Gastrocnemius medialis (tissue), 4 donors: ENCODE measurements at regions not wholly inside any gene's neighbourhood (a gene's known extent, or its start where the extent isn't known, plus 50 kb on each side); places are given as distances from the start of the nearest gene placed in this dataset.

Experiments used
- ATAC-seq, 2 donors: fragments of 150-250 bp; one replicate each; pipeline ENCODE4 v1.9.1; 2016
- DNase-seq, 2 donors: peaks; one replicate each; pipeline ENCODE4 v3.0.0-alpha.2; 2019
- H3K27ac ChIP-seq, 4 donors: fragments of 200-600 bp; sonication (generic); 1 replicate in 1 of 4; 2 replicates in 3 of 4; pipeline ENCODE4 v1.5.1; 2016 to 2018; ENCODE audit warnings: mild to moderate bottlenecking in 2 of 4, moderate library complexity in 1 of 4
- H3K27me3 ChIP-seq, 3 donors: fragments of 200-600 bp; sonication (generic) in 2 of 3; 1 replicate in 1 of 3; 2 replicates in 2 of 3; pipeline versions ENCODE4 v1.5.1 to v1.6.0; 2016 to 2019; ENCODE audit warnings: mild to moderate bottlenecking in 1 of 3, moderate library complexity in 1 of 3
- H3K36me3 ChIP-seq, 2 donors: fragments of 200-600 bp; sonication (generic) in 1 of 2; one replicate each; pipeline ENCODE4 v1.5.1; 2017 to 2018
- H3K4me1 ChIP-seq, 2 donors: fragments of 200-600 bp; sonication (generic) in 1 of 2; one replicate each; pipeline ENCODE4 v1.5.1; 2016 to 2017; ENCODE audit warnings: mild to moderate bottlenecking in 2 of 2
- H3K4me3 ChIP-seq, 4 donors: fragments of 200-600 bp; sonication (generic) in 3 of 4; 1 replicate in 1 of 4; 2 replicates in 3 of 4; pipeline ENCODE4 v1.5.1; 2016 to 2019; ENCODE audit warnings: mild to moderate bottlenecking in 2 of 4
- H3K9me3 ChIP-seq, 3 donors: fragments of 200-600 bp; sonication (generic) in 2 of 3; 1 replicate in 1 of 3; 2 replicates in 2 of 3; pipeline ENCODE4 v1.5.1; 2016 to 2019
- POLR2A ChIP-seq, 2 donors: fragments of 450-650 bp; IDR thresholded peaks; one replicate each; pipeline ENCODE4 v1.6.1; 2017; ENCODE audit warnings: antibody characterized with exemption in 2 of 2, mild to moderate bottlenecking in 2 of 2, moderate library complexity in 2 of 2
- in situ Hi-C, 4 donors: fragments of 200-750 bp; cut with MboI; loops; one replicate each; pipeline versions ENCODE4 v1.15.0 to v1.8.0; 2017; ENCODE audit warnings: low sequenced_read_pairs in 4 of 4
- intact Hi-C: fragments of 100-400 bp; cut with DNase I; formaldehyde crosslinking; loops from one replicate; pipeline ENCODE4 v1.15.1; 2023; ENCODE audit warnings: low total_unique reads
- TF ChIP-seq, protein P1 (sequence below), 5 experiments: fragments of 450-650 bp in 3 of 5; fragments of 200-600 bp in 2 of 5; sonication (generic) in 2 of 5; IDR thresholded peaks in 4 of 5; conservative IDR thresholded peaks in 1 of 5; 1 replicate in 4 of 5; 2 replicates in 1 of 5; pipeline ENCODE4 v1.5.1; 2016 to 2019; ENCODE audit warnings: antibody characterized with exemption in 5 of 5, mild to moderate bottlenecking in 3 of 5, moderate library complexity in 3 of 5

DNA sequence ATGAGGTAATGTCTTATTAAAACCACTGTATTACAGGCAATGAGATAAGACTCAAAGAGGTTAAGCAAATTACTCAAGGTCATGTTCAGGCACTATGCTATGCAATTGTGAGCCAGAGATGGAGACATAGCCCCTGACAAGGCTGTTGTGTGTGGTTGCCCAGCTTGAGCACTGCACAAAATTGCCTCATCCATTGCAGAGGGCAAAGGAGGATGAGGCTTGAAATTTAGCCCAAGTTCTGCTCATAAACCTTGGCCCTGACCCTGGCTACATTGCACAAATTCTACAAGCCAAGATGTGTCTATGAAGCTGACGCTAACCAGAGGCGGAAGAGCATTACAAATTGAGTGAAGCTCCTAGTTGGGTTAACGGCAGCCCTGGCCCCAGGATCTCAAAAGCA is 65.6 kb upstream of the PGM2 start:
- TF ChIP-seq, protein P1, sequence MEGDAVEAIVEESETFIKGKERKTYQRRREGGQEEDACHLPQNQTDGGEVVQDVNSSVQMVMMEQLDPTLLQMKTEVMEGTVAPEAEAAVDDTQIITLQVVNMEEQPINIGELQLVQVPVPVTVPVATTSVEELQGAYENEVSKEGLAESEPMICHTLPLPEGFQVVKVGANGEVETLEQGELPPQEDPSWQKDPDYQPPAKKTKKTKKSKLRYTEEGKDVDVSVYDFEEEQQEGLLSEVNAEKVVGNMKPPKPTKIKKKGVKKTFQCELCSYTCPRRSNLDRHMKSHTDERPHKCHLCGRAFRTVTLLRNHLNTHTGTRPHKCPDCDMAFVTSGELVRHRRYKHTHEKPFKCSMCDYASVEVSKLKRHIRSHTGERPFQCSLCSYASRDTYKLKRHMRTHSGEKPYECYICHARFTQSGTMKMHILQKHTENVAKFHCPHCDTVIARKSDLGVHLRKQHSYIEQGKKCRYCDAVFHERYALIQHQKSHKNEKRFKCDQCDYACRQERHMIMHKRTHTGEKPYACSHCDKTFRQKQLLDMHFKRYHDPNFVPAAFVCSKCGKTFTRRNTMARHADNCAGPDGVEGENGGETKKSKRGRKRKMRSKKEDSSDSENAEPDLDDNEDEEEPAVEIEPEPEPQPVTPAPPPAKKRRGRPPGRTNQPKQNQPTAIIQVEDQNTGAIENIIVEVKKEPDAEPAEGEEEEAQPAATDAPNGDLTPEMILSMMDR (IDR thresholded peaks at IDR 0.05 in 4 of 5, conservative IDR thresholded peaks at IDR 0.05 in 1 of 5): no peak
- no peak for TF ChIP-seq POLR2A (IDR thresholded peaks at IDR 0.05)
- Histone ChIP-seq H3K4me1 (no peaks in the 10 kb centered on the region), H3K9me3 (no peaks in the 10 kb centered on the region), H3K27ac (no peak overlapping the region), H3K27me3 (no peaks in the 10 kb centered on the region), H3K4me3 (no peak overlapping the region), H3K36me3 (no peaks in the 10 kb centered on the region)
- DNase-seq: no peak
- no peak for ATAC-seq
- intact Hi-C loops: no loop called here
- in situ Hi-C loops: no loop called here

DNA sequence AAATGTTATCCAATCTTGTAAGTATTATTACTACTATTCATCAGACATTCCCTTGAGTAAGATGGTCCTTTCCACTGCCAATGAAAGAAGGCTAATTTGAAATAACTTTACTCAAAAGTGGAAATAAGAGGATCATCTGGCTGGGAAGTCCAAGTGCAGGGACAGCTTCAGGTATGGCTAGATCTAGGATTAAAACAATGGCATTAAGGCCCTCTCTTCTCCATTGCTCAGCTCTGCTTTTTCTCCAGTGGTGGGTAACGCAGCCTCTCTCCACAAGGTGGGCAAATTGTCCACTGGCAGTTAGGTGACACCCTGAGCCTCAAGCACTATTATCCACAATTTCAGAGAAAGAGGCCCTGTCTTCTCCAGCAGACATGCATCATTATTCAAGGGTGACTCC is 66.7 kb upstream of the PGM2 start:
- H3K36me3 ChIP-seq: no peaks in the 10 kb centered on the region
- ATAC-seq: no peak

DNA sequence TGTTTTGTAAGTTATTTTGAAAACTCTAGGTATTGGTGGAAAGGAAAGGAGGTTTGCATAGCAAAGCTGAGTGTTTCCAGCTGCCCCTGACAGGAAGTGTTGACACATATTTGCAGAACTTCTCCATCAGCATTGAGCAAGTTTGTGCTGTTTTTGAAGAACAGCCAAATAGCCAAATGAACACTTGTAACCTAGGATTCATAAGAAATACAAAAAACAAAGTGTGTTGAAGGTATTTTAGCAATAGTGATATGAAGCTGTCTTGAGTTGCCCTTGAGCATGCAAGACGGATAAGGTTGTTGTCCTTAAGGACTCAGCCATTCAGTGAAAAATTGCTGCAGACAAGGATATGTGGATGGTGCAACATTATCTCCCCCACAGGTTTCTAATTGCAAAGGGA is 68.3 kb upstream of the PGM2 start:
- Histone ChIP-seq H3K4me3 (no peak overlapping the region), H3K36me3 (no peaks in the 10 kb centered on the region), H3K4me1 (no peaks in the 10 kb centered on the region), H3K9me3 (no peaks in the 10 kb centered on the region), H3K27ac (no peak overlapping the region), H3K27me3 (no peaks in the 10 kb centered on the region)
- ATAC-seq (no peak), DNase-seq (no peak)
- intact Hi-C loops (no loop called here), in situ Hi-C loops (no loop called here)
- TF ChIP-seq, protein P1 (IDR thresholded peaks at IDR 0.05 in 4 of 5, conservative IDR thresholded peaks at IDR 0.05 in 1 of 5): no peak
- no peak for TF ChIP-seq POLR2A (IDR thresholded peaks at IDR 0.05)

More for the DNA sequence above, 66.7 kb upstream of the PGM2 start:
- Histone ChIP-seq H3K27ac (no peak overlapping the region), H3K4me1 (no peaks in the 10 kb centered on the region), H3K9me3 (no peaks in the 10 kb centered on the region), H3K27me3 (no peaks in the 10 kb centered on the region), H3K4me3 (no peak overlapping the region)
- in situ Hi-C loops: no loop called here
- TF ChIP-seq, protein P1 (IDR thresholded peaks at IDR 0.05 in 4 of 5, conservative IDR thresholded peaks at IDR 0.05 in 1 of 5): no peak
- TF ChIP-seq POLR2A (IDR thresholded peaks at IDR 0.05): no peak
- intact Hi-C loops: no loop called here
- no peak for DNase-seq

DNA sequence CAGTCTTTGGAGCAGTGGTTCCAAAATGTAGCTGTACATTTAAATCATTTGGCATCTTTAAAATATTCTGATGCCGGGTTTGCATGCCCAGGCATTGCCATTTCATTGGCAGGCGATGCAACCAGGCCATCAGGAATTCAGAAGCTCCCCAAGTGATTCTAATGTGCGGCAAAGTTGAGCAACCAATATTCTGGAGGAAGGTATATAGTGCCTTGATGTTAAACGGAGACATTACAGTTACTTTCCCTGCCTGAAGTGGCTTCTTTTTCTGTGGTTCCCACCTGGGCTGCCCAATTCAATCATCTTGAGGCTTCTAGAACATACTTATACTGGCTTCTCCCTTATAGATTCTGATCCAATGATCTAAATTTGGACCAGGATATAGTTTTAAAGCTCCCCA is 68.7 kb upstream of the PGM2 start:
- no peak for TF ChIP-seq POLR2A (IDR thresholded peaks at IDR 0.05)
- TF ChIP-seq, protein P1 (IDR thresholded peaks at IDR 0.05 in 4 of 5, conservative IDR thresholded peaks at IDR 0.05 in 1 of 5): no peak
- ATAC-seq: no peak
- Histone ChIP-seq H3K9me3 (no peaks in the 10 kb centered on the region), H3K36me3 (no peaks in the 10 kb centered on the region), H3K27me3 (no peaks in the 10 kb centered on the region), H3K4me3 (no peak overlapping the region), H3K27ac (no peak overlapping the region), H3K4me1 (no peaks in the 10 kb centered on the region)
- no peak for DNase-seq
- in situ Hi-C loops (no loop called here), intact Hi-C loops (no loop called here)

DNA sequence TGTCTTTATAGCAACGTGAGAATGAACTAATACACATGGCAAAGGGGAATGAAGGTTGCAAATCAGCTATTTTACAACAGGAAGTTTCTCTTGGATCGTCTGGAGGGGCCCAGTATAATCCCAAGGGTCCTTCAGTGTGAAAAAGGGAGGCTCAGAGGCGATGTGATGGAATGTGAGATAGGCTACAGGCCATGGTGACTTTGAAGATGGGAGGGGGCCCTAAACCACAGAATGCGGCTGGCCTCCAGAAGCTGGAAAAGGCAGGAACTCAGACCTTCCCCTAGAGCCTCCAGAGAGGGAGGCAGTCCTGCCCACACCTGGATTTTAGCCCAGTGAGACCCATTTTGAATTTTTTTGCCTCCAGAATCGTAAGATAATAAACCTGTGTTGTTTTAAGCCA is 69.4 kb upstream of the PGM2 start:
- TF ChIP-seq POLR2A (IDR thresholded peaks at IDR 0.05): no peak
- TF ChIP-seq, protein P1 (IDR thresholded peaks at IDR 0.05 in 4 of 5, conservative IDR thresholded peaks at IDR 0.05 in 1 of 5): no peak
- Histone ChIP-seq H3K36me3 (no peaks in the 10 kb centered on the region), H3K4me1 (no peaks in the 10 kb centered on the region), H3K27me3 (no peaks in the 10 kb centered on the region), H3K9me3 (no peaks in the 10 kb centered on the region), H3K4me3 (no peak overlapping the region), H3K27ac (no peak overlapping the region)
- intact Hi-C loops (no loop called here), in situ Hi-C loops (no loop called here)
- ATAC-seq (no peak), DNase-seq (no peak)
